RPMI8226 (cell line): ENCODE measurements at regions not wholly inside any gene's neighbourhood (a gene's known extent, or its start where the extent isn't known, plus 50 kb on each side); places are given as distances from the start of the nearest gene placed in this dataset.

Experiments used
- DNase-seq: peaks from one replicate; pipeline ENCODE4 v3.0.0-alpha.2; 2015

DNA sequence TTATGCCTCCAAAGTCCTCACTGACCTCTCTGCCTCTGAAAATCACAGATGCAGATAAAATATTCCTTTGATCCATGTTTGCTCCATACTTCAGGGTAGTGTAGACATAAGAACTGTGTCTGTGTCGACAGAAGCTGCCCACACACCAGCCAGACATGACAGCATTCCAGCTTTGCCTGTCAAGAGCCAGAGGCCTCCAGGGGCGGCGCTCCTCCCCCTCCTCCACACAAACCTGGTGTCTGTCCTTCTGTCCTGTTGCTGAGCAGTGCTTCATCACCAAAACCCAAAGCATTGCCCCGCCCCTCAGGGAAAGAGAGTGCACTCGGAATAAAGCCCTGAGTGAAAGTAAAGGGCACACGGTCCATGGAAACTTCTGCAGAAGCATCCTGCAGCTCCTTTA, 379.4 kb downstream of the FBXW7 start:
- DNase-seq = no peak

DNA sequence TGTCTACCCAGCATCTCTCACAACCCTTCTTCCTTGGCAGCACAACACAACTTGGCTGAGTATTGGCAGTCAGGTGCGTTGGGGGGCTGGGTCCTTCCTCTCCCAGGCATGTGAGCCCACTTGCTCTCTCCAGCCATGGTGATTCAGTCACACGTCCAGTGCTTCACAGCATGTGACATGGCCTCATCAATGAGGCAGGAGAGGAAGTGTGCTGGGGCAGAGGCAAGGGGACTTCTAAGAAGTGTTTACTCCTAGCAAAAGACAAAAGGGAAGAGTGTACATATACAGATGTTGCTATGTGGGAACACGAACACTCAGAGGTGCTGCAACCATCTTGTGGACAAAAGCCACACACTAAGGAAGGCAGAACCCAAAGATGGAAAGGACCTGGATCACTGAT, 380.8 kb downstream of the FBXW7 start:
- no peak for DNase-seq

- no peak for DNase-seq
These were observed 381.5 kb downstream of the FBXW7 start for GRCh38 chr4:152154433-152154832.

DNA sequence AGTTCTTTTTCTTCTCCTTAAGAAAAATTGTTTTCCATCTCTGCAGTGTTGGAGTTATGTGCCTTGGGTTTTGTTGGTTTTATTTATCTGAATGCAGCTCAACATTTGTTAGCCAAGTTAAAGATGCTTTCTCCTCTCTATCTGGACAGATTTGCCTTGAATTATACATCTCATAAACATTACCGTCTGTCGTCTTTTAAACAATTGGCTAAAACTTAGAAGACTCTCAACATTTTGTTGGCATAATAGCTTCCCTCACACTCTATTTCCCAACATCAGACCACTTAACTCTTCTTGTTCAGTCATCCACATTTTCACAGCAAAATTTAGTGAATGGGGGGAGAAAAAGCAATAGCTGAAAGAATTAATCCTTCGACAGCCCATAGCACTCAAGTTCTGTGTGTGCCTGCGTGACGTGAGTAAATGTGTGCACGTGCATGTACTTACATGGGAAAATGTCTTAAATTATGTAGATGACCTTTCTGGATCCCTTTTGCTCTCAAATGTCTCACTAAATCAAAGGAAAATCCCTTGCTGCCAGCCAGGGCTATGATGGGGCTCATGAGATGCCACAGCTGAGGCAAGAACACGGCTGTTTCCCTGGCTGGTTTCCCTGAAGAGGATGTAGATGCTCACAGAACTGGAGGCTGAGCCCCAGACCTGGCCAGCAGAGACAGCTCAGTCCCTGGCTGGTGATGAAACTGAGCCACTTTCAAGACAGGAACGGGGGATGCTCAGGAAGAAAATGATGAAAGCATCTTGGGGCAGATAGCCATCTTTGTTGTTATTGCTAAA, 382.2 kb downstream of the FBXW7 start:
- DNase-seq = no peak

- no peak for DNase-seq
These were observed 385.7 kb downstream of the FBXW7 start for GRCh38 chr4:152150214-152150613.

DNA sequence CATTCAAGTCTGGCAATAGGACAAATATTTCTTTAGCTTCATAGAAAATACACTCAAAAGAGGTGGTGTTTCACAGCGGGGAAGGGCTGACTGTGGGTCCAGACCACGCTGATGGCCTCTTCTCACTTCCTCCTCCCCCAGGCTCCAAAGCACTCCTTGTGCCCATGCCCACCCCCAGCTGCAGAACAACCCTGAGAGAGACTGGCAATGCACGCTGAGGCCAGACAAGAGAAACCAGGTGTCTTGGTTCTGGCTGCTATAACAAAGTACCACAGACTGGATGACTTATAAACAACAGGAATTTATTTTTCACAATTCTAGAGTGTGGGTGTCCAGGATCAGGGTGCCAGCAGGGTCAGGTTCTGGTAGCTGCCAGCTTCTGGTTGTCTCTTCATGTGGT, 386.1 kb downstream of the FBXW7 start:
- no peak for DNase-seq

DNA sequence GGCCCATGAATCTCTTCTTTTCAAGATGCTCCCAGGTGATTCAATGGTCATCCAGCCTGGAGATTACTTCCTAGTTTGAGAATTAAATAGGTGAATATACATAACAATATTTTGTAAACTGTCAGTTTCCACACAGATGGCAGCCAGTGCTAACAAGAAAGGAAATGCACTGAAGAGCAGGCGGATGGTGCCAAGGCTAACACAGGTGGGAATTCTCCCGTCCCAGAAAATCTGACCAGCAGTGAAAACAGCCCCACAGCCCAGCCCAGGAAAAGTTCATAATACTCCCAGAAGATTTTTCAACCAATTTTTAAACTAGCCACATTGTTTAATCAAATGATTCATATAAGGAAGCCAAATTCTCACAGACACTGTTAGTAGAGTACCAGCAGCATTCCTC, 387.2 kb upstream of the GATB start:
- no peak for DNase-seq

DNA sequence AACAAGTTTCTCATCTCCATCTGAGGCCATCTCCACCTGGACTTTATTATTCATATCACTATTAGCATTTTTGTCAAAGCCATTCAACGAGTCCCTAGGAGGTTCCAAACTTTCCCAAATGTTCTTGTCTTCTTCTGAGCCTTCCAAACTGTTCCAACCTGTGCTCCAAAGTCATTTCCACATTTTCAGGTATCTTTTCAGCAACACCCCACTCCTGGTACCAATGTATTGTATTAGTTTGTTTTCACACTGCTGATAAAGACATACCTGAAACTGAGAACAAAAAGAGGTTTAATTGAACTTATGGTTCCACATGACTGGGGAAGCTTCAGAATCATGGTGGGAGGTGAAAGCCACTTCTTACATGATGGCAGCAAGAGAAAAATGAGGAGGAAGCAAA, 385.4 kb upstream of the GATB start:
- no peak for DNase-seq

GRCh38 chr4:152143806-152144205, 383.0 kb upstream of the GATB start:
- no peak for DNase-seq

DNA sequence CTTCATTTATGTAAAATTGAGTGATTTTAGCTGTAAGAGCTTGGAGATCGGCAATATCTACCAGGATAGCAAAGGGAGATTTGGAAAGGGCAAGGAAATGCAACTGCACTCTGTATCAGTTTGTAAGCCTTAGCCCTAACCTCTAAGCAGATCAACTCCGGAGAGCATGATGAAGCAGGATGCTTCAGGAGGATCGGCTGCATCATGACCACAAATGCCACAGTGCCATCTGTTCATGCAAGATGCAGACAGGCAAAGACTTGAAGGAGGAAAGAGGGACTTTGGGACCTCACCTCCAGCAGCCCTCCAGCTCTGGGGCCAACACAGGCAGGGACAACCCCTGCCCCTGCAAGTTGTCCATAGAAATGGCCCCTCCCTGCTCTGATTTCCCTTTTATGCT, 377.6 kb upstream of the GATB start:
- no peak for DNase-seq

DNA sequence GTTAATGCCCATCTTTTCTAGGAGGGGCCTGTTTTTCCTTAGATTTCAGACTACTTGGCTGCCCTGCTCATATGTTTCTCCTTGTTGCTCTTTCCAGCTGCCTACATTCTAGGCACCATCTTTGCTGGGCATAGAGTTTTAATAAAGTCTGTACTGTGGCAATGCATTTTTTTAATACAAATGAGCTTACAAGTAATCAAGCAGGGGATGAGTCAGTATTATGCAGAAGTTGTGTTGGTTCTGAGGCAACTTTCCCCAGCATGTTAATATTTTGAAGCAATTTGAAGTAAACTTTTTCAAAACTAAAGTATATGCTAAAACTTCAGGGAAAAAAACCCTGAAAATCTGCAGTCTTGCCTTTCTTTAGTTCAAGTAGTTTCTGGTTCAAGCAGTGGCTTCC, 372.0 kb upstream of the GATB start:
- DNase-seq = no peak

DNA sequence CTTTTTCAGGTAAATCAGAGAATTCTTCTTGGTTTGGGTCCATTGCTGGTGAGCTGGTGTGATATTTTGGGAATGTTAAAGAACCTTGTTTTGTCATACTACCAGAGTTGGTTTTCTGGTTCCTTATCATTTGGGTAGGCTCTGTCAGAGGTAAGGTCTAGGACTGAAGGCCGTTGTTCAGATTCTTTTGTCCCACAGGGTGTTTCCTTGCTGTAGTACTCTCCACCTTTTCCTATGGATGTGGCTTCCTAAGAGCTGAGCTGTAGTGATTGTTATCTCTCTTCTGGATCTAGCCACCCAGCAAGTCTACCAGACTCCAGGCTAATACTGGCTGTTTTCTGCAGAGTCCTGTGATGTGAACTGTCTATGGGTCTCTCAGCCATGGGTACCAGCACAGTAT, 367.5 kb upstream of the GATB start:
- no peak for DNase-seq

GRCh38 chr4:152126238-152126637, 365.4 kb upstream of the GATB start:
- no peak for DNase-seq

DNA sequence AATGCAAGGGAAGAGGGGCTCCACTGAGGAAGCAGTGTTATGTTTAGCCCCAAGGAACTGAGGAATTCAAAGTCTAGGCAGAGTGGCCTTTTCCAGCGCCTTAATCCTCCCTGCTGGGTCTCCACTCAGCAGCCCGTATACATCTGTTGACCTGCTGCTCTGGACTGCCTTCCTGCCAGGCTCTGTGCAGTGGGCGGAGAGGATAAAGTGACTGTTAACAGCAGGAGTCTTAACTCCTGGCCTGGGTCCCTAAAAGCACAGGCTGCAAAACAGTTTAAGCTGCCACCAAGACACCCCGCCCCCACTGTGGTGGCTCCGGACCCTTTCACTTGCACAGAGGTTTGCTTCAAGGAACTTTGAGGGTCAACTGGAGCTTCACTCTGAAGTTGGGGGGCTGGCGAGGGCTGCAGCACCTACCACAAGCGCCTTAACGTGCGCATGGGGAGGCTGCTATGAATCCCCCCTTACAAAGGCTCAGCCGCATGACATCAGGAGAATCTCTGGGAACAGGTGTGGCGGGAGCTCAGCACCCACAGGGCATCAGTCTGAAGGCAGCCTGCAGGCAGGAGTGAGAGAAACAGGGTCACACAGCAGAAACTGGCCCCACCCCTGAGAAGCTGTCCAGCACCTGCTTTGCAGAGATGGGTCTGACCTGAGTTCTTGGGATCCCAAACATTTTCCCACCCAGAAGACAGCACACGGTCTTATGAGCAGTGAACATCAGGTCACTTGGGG, 358.2 kb upstream of the GATB start:
- no peak for DNase-seq

- DNase-seq = peak; percentile 19
These were observed 357.2 kb upstream of the GATB start for GRCh38 chr4:152117933-152118507.

- DNase-seq = no peak
These were observed 356.7 kb upstream of the GATB start for GRCh38 chr4:152117520-152117919.

GRCh38 chr4:152117054-152117453, 356.2 kb upstream of the GATB start:
- no peak for DNase-seq

DNA sequence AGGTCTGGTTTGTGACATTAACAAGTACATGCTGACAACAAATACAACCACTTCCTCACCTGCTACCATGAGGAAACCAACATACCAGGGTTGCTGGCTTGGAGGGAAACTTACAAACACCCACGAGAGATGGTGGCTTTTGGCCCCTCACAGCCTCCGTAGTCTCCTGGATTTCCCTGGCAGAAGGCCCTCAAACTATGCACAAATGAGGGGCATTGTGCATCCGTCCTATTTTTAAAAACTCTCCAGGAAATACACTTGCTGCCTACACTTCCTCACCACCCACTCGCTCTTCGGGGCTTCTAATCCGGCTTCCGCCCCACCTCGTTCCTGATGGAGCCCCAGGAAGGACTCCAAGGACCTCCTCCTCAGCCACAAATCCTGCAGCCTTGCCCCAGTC, 355.0 kb upstream of the GATB start:
- no peak for DNase-seq

DNA sequence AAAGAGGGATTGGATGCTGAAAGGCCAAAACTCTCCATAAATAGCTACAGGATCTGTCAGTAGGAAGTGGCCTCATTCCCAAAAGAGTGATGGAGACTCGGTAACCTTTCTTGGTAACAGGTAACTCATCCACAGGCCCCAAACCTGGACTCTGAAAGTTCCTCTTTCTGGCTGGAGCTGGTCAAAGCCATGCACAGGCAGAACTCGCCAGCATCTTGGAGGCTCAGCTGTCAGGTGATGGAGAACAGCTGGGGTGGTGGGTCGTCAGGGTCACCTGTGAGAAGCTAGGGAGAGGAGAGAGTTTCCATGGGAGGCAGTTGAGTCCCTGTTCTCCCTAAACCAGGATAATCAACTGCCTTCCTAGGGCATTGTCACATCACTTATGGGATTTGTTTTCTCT, 354.3 kb upstream of the GATB start:
- DNase-seq = no peak

- DNase-seq = no peak
These were observed 353.8 kb upstream of the GATB start for GRCh38 chr4:152114562-152114961.

GRCh38 chr4:152112887-152113286, 352.1 kb upstream of the GATB start:
- DNase-seq = no peak

DNA sequence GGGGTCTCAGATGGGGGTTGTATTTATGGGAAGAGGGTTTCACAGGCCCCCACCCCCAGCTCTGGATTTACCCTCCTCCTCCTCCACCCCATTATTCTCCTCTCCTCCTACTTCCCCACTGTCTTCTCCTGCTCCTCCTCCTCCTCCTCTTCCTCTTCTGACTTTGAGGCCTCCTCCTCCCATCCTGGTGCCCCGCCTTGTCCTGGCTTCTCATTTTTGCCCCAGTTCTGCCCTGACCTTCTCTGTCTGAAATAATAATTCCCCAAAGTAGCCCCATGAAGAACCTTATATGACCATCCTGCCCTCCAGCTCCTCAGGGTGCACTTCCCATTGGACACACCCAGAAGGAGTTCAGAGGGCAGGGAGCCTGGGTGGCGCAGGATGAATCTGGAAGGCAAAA, 351.4 kb upstream of the GATB start:
- DNase-seq = no peak

DNA sequence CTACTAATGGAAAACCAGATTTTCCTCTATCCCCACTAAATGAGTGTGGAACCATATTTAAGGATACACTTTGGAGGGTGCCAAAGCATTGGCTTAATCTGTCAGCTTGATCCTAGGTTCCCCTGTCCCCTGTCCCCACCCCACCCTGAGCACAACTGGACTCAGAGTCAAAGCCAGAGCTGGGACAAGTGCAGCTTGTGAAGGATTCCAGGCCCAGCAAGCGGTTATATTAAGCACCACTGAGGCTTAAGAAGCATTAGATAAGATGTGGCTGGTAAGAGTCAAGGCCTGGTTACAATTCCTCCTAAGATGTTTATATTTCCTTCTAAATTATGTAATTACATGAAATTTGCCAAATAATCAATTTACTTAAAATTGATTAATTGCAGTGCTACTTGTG, 350.0 kb upstream of the GATB start:
- DNase-seq = no peak
